ENCODE measurements at regions not wholly inside any gene's neighbourhood (a gene's known extent, or its start where the extent isn't known, plus 50 kb on each side); places are given as distances from the start of the nearest gene placed in this dataset.

DNA sequence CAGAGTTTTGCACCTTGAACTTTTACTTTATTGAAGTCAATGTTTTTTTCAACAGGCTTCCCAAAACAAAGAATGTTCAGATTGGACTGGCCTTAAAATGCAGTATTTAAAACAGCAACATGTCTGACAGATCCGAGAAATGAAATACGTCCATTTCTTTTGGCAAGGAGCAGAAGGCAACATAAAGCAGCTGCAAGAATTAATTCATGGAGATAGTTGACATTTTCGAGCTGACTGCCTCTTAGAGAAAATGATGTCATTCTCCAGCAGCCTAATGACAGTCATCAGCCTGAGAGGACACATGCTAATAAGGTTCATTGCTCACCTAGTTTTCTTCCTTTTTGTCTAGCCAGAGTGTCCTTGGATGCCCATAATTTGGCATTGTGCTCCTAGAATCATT, 232.2 kb upstream of the SEMA6A start:
- H3K36me3 ChIP-seq (replicated peaks; ENCODE audit: insufficient read depth, low read length): no peaks in the 10 kb centered on the region
- H3K79me2 ChIP-seq (ENCODE audit: low read length): no peaks in the 10 kb centered on the region
- no peaks in the 10 kb centered on the region for H3K27me3 ChIP-seq (replicated peaks; ENCODE audit: insufficient read depth, low read length)
- no peaks in the 10 kb centered on the region for H3K4me1 ChIP-seq (ENCODE audit: low read length)
- no peaks in the 10 kb centered on the region for H3K9me3 ChIP-seq (replicated peaks; ENCODE audit: insufficient read depth, low read length)
- H2AFZ ChIP-seq (ENCODE audit: low read length): no peak overlapping the region
- H3K9ac ChIP-seq (ENCODE audit: low read length): no peak overlapping the region
- no peak overlapping the region for H3K4me2 ChIP-seq (ENCODE audit: low read depth, low read length)
- H3F3A ChIP-seq (ENCODE audit: insufficient read depth, low read length): no peaks in the 10 kb centered on the region
- no peaks in the 10 kb centered on the region for H4K20me1 ChIP-seq (ENCODE audit: insufficient read depth, low read length)
- DNase-seq: no peak
- no peak for TF ChIP-seq EZH2 (optimal IDR thresholded peaks at IDR 0.05; ENCODE audit: low read depth, low read length)
- TF ChIP-seq, protein P1, sequence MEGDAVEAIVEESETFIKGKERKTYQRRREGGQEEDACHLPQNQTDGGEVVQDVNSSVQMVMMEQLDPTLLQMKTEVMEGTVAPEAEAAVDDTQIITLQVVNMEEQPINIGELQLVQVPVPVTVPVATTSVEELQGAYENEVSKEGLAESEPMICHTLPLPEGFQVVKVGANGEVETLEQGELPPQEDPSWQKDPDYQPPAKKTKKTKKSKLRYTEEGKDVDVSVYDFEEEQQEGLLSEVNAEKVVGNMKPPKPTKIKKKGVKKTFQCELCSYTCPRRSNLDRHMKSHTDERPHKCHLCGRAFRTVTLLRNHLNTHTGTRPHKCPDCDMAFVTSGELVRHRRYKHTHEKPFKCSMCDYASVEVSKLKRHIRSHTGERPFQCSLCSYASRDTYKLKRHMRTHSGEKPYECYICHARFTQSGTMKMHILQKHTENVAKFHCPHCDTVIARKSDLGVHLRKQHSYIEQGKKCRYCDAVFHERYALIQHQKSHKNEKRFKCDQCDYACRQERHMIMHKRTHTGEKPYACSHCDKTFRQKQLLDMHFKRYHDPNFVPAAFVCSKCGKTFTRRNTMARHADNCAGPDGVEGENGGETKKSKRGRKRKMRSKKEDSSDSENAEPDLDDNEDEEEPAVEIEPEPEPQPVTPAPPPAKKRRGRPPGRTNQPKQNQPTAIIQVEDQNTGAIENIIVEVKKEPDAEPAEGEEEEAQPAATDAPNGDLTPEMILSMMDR (IDR thresholded peaks at IDR 0.05; ENCODE audit: low read length): no peak
- no peak for TF ChIP-seq EZH2phosphoT487 (IDR thresholded peaks at IDR 0.05; ENCODE audit: low read length)
- H3K27ac ChIP-seq (ENCODE audit: low read length): no peak overlapping the region
- no peak overlapping the region for H3K4me3 ChIP-seq (ENCODE audit: low read length)
- H3K9me2 ChIP-seq (replicated peaks; ENCODE audit: insufficient read depth, low read length): no peaks in the 10 kb centered on the region

- H3K9me3 ChIP-seq (replicated peaks; ENCODE audit: insufficient read depth, low read length): no peaks in the 10 kb centered on the region
- H3K4me2 ChIP-seq (ENCODE audit: low read depth, low read length): no peak overlapping the region
- no peaks in the 10 kb centered on the region for H3F3A ChIP-seq (ENCODE audit: insufficient read depth, low read length)
- H3K9ac ChIP-seq (ENCODE audit: low read length): no peak overlapping the region
- no peaks in the 10 kb centered on the region for H3K9me2 ChIP-seq (replicated peaks; ENCODE audit: insufficient read depth, low read length)
- H3K27ac ChIP-seq (ENCODE audit: low read length): no peak overlapping the region
- H3K4me3 ChIP-seq (ENCODE audit: low read length): no peak overlapping the region
- H2AFZ ChIP-seq (ENCODE audit: low read length): no peak overlapping the region
- no peaks in the 10 kb centered on the region for H3K27me3 ChIP-seq (replicated peaks; ENCODE audit: insufficient read depth, low read length)
- DNase-seq: no peak
- H3K36me3 ChIP-seq (replicated peaks; ENCODE audit: insufficient read depth, low read length): no peaks in the 10 kb centered on the region
- H4K20me1 ChIP-seq (ENCODE audit: insufficient read depth, low read length): no peaks in the 10 kb centered on the region
- no peaks in the 10 kb centered on the region for H3K79me2 ChIP-seq (ENCODE audit: low read length)
- TF ChIP-seq EZH2 (optimal IDR thresholded peaks at IDR 0.05; ENCODE audit: low read depth, low read length): no peak
- TF ChIP-seq, protein P1 (IDR thresholded peaks at IDR 0.05; ENCODE audit: low read length): no peak
- TF ChIP-seq EZH2phosphoT487 (IDR thresholded peaks at IDR 0.05; ENCODE audit: low read length): no peak
- H3K4me1 ChIP-seq (ENCODE audit: low read length): no peaks in the 10 kb centered on the region
Observed at GRCh38 chr5:116799401-116799800, 224.8 kb upstream of the SEMA6A start.

DNA sequence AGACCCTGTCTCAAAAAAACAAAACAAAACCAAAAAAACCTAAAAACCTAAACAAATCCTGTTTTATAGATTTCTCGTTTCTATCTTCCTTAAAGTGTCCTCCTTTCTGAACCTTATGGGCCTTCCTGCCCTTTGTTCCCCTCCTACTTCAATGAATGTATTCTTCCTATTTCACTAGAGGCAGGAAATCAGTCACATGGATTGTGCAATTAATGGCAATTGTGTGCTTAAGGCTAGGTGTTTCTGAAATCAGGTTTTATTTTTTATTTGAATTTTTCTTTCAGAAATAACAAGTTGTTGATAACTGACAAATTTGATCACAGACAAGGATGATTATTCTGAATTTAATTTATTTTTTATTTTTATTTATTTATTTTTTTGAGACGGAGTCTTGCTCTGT, 220.6 kb upstream of the SEMA6A start:
- TF ChIP-seq EZH2phosphoT487 (IDR thresholded peaks at IDR 0.05; ENCODE audit: low read length) (no peak), EZH2 (optimal IDR thresholded peaks at IDR 0.05; ENCODE audit: low read depth, low read length) (no peak)
- TF ChIP-seq, protein P1 (IDR thresholded peaks at IDR 0.05; ENCODE audit: low read length): no peak
- no peaks in the 10 kb centered on the region for H3K9me3 ChIP-seq (replicated peaks; ENCODE audit: insufficient read depth, low read length)

More for the DNA sequence above, 220.6 kb upstream of the SEMA6A start:
- Histone ChIP-seq H3K9ac (ENCODE audit: low read length) (no peak overlapping the region), H3K79me2 (ENCODE audit: low read length) (no peaks in the 10 kb centered on the region), H3K4me2 (ENCODE audit: low read depth, low read length) (no peak overlapping the region), H3K27me3 (replicated peaks; ENCODE audit: insufficient read depth, low read length) (no peaks in the 10 kb centered on the region), H3K36me3 (replicated peaks; ENCODE audit: insufficient read depth, low read length) (no peaks in the 10 kb centered on the region), H3K9me2 (replicated peaks; ENCODE audit: insufficient read depth, low read length) (no peaks in the 10 kb centered on the region), H4K20me1 (ENCODE audit: insufficient read depth, low read length) (no peaks in the 10 kb centered on the region), H3F3A (ENCODE audit: insufficient read depth, low read length) (no peaks in the 10 kb centered on the region), H2AFZ (ENCODE audit: low read length) (no peak overlapping the region), H3K4me1 (ENCODE audit: low read length) (no peaks in the 10 kb centered on the region), H3K4me3 (ENCODE audit: low read length) (no peak overlapping the region), H3K27ac (ENCODE audit: low read length) (no peak overlapping the region)
- DNase-seq: no peak
